Stimulated activated CD8-positive, alpha-beta memory T cell treated with anti-CD3 and anti-CD28 coated beads, Interleukin-4, amount 100 ng/mL, for 48 hours (primary cell): ENCODE measurements at regions not wholly inside any gene's neighbourhood (a gene's known extent, or its start where the extent isn't known, plus 50 kb on each side); places are given as distances from the start of the nearest gene placed in this dataset.

Source experiments
- DNase-seq: peaks from one replicate; pipeline ENCODE4 v3.0.0-alpha.2; 2020

DNA sequence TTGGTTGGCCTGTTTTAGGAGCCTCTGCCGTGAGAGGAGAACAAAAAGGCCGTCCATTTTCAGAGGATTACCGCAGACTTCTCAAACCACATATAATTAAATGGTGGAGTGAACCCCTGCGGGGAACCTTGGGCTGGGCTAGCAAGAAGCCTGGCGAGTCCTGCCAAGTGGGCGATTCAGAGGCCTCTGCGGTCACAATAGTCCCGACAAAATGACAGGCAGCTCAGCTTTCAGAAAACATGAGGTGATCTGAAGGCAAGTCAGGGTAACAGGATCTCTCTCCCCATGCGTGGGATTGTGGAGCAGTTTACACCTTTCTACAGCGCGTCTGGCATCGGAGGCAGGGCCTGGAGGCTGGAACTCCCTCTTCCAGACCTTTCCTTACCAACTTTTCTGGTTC, 134.8 kb downstream of the ASB7 start:
- no peak for DNase-seq

DNA sequence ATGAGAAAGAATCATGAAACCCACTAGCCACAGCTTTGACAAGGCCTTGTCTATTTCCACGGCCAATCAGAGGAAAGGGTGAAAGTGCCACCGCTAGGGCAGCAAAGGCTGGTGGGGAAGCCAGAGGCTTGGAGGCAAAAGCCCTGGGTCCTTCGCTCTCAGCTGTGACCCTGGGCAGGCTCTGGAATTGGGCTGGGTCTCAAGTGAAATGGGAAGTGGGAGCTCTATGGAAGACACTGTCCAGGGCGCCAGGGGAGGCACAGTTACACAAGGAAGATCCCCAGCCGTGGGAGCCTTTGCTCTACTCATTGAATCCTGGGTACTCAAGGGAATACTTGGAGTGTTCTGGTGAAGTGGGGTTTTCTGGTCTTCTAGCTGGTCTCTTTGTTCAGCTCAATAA, 136.2 kb downstream of the ASB7 start:
- DNase-seq = no peak

DNA sequence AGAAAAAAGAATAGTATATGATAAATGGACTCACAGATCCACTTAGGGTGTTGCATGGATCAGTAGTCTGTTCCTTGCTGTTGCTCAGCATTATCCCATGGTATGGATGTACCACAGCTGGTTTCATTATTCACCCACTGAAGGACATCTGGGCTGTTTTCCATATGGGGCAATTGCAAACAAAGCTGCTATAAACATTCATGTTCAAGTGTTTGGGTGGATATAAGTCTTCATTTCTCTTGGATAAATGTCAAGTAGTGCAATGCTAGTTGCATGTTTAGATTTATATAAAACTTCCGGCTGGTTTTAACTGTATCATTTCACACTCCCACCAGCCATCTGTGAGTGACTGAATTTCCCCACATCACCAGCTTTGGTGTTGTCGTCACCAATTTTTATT, 137.7 kb downstream of the ASB7 start:
- DNase-seq = no peak

DNA sequence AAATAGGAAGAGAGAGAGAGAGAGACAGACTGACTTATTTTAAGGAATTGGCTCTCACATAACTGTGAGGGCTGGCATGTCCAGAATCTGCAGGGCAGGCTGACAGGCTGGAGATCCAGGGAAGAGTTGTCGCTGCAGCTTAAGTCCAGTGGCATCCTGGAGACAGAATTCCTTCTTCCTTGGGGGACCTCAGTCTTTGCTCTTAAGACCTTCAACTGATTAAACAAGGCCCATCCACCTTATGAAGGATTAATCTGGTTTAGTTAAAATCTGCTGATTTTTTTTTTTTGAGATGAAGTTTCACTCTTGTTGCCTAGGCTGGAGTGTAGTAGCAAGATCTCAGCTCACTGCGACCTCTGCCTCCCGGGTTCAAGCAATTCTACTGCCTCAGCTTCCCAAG, 128.0 kb upstream of the ALDH1A3 start:
- DNase-seq = no peak

DNA sequence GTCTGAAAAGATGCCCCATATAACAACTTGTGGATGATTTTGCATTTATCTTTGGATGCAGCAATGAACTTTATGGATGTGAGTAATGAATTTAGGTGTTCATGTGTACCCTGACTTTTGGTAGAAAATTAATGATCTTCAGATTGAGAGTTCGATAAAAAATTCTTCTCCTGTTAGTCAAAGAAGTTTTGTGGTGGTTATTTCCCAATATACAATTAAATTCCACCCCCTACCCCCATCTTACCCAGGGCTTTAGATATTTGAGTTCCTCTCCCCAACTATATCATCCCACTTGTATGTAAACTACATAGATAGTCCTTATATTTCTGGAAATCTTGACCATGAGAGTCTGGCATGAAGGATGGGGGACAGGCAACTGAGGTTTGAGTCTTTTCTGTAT, 126.1 kb upstream of the ALDH1A3 start:
- no peak for DNase-seq

DNA sequence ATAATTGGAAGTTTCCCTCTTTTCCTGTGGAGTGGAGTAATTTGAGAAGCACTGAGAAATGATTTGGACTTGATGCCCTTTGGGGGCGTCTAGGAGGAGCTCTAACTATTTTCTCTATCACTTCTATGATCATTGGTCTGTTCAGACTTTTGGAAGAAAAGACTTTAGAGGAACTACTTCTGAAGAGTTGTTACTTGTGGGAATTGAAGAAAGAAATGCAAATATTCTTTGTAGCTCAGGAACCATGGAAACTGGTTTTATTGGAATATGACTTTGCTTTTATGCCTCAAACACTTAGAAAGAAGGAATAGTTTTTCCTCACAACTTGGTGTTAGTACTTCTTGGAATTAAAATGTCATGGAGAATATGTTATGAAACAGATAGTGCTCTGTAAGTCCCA, 122.0 kb upstream of the ALDH1A3 start:
- no peak for DNase-seq

DNA sequence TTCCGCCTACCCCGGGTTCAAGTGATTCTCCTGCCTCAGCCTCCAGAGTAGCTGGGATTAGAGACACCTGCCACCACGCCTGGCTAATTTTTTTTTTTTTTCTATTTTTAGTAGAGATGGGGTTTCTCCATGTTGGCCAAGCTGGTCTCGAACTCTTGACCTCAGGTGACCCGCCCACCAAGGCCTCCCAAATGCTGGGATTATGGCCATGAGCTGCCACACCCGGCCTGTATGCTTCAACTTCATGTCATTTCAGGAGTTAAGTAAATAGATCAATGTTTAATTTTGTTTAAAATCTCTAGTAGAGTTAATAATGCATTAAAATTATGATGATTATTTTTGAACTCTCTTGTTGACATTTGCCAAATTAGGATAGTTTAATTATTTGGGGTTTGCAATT, 121.1 kb upstream of the ALDH1A3 start:
- DNase-seq = no peak

DNA sequence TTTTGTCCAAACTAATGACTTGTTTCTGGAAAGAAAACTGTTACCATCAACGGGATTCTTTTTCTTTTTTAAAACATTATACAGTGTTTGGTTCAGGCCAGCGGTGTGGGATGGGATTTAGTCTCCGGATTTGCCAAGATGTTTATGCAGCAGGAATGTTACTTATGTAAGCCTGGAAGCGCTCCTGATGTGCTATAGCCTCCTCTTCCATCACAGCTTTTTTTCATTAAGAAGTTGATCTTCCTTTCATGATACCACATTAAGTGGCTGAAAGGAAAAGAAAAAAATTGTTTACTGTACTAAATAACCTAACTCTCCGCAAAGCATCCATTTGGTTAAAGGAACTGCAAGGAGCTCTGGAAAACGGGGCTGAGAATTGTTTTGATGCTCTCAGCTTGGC, 120.5 kb upstream of the ALDH1A3 start:
- no peak for DNase-seq

DNA sequence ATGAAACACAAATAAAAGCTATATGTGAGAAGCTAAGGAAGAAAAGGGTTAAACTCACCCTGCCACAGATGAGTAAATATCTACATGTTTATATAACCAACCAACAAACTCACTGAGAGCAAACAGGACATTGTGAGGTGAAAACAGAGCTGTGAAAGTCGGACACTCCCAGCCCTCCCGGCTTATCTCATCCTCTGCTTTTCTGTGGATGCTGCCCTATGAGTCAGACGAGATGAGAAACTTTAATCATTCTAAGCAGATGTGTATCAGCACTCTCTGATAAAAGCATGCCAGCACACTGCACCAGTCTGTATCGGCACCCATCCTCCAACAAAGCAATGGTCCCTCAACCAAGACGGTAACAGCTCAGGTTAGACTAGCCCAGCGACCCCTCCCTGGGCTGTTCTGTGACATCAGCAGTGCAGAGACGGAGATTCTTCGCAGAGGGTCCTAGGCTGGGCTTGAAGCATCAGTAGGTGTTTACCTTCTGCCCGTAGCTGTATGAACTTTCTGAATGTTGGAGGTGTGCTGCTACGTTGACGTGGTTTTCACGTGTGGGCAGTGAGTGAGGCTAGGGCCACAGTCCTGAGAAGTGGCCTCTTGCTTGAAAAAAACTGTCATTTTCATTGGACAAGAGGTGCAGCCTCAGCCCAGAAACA, 119.8 kb upstream of the ALDH1A3 start:
- DNase-seq = no peak

DNA sequence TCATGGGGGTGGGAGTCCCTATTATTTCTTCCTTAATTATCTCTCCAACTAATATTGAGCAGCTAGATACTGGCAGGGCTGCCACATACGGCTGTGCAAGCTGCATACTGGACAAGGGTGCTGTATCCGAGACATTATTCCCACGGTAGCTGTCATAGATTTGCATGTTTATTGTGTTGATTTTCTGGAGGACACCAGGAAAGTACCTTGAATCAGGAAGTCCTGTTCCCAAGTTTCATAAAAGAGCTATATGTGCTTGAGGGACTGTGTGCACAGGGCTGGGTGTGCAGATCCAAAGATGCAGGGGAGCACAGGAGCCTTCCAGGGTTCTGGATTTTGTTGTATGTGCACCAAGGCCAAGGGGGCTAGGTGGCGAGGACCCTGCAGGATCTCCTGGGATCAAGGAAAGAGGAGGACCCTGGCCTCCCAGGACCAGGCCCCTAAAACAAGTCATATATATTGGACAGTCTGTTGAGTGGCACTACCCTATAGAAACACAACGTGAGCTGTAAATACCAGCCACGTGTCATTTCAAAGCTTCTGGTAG, 119.2 kb upstream of the ALDH1A3 start:
- no peak for DNase-seq

DNA sequence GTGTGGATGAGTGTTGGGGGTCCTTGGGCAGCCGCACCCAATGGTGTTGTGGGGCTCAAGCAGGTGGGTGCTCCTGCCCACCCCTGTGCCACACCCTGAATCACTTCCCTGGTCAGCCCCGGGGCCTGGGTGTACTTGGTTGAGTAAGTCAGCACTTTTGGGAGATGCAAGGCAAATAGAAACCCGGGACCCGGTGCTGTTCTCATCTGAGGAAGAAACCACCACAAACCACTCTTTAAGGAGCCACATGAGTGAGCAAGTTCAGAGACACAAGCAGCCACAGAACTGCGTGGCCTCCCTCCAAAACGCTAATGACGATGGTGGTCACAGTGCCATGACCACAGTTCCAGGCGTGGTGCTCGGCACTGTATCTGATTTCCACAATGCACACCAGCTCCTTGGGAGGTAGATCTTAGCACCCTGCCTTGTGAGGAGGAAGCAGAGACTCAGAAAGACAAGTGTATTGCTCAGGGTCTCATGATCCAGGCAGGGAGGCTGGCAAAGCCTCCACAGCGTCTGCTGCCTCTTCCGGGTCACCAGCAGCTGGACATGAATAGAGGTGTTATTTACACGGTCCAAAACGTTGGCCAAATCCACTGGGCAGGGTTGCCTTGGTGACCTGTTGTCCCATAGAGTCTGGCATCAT, 118.2 kb upstream of the ALDH1A3 start:
- no peak for DNase-seq

DNA sequence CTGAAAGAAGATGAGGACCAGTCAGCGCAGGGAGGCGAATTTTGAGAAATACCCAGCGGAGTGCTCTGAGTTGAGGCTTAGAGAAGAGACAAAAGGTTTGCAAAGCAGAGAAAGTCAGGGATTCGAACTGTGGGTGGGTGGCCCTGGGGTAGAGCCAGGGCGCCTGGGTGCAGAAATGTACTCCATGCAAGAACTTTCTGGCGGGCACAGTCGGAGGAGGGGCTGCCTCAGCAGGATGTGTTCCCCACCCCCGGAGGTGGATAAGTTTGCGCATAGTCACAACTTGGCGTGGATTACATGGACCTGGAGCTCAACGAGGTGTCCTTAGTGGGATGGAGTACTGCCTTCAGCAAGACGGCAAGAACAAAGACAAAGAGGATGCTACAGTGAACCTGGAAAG, 117.3 kb upstream of the ALDH1A3 start:
- no peak for DNase-seq

DNA sequence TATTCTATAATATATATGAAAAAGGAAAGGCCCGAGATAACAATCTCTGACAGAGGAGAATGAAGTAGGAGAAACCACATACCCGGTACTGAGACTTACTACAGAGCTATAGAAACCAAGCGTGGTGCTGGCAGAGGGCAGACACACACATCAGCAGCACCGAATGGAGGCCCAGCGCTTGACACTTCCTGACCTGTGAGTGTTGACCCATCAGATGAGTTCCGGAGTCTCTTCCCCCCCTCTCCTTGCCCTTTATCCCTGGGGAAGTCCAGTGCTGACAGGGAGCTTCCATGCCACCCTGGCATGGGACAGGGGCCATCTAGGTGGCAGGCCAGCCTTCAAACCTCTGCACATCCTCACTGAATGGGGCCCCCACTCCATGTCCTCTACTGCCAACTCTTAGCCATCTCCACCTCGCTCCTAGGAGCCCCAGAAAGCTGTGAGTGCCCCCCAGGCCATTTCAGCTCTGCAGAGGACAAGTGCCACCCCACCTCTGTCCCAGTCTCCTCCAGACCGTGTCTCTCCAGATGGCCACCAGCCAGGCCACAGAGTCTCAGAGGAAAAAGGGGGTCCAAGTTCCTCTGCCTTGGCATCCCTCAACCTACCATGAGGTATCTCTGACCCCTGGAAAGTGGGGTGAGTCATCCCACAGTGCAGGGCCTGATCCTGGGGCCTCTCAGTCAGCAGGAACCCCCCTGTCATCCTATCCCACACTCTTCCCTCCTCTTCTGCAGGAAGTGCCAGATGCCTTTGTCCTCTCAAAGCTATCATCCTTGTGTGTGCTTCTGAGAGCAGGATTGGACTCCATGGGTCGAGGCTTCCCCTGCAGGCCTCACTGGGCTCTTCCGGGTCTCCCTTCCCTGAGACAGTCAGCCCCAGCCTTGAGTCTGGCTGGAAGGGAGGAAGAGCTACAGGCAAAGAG, 116.5 kb upstream of the ALDH1A3 start:
- no peak for DNase-seq

DNA sequence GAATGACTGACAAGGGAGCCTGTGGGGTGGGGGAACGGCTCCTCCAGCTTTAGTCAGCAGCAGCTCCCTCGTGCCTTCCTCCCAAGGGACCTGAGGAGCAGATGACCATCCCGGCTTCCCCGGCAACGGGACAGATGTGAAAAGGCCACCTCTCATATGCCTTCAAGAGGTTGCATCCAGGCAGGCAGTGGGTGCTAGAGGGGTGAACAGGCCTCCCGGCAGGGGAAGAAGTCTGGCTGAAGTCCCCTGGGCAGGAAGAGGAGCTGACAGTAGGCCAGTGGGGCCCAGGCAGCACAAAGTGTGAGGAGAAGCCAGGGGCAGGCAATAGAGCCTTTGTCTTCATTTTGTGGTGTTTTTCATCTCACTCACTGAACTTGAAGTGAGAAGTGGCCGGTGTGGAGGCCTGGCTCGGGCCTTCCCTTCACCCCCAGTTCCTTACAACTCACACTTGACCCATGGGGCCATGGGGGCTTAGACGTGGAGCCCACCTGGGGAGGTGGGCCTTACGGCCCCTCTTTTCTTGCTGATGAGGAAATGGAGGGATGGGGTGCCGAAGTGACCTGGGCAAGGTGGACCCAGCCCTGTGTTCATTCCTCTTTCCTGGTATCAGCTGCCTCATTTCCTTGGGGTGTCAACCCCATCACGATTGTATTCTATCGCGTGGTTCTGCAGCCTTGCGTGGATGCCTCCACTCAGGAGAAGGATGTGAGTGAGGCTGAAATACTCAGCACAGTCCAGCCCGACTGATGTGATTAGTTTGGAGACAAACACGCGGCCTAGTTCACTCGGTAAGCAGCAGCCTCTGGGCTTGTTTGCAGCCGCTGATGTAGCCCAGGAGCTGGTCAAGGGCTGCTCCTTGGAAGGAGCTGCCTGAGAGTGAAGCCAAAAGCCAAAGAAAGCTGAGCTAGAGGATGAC, 115.5 kb upstream of the ALDH1A3 start:
- DNase-seq = no peak

DNA sequence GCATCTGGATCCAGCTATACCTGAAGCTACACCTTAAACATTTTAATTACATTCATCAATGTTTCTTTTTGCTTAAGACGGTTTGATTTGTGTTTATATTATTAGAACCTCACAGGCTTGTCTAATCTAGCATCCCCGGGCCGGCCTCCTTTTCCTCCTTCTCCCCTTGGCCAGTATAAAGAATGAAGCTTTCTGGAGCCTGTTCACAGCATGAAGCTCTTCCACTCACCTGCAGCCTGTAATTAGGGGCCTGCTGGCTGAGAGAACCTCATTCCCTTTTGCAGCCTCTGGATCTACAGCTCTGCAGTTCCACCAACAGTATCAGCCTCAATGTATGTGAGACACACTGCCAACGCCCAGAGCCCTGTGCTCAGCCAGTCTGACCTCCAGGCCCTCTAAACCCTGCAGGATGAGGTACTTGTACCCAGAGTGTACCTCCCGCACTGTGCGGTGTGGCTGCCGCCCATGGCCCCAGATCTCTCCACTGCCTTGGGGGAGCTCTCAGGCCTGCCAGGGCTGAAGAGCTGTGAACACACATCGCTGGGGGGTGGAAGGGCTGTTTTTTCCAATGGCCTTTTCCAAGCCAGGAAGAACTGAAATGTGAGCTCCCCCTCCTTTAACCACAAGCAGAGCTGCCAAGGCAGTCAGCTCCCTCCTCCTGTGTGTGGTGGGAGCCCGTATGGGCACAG, 114.7 kb upstream of the ALDH1A3 start:
- no peak for DNase-seq

DNA sequence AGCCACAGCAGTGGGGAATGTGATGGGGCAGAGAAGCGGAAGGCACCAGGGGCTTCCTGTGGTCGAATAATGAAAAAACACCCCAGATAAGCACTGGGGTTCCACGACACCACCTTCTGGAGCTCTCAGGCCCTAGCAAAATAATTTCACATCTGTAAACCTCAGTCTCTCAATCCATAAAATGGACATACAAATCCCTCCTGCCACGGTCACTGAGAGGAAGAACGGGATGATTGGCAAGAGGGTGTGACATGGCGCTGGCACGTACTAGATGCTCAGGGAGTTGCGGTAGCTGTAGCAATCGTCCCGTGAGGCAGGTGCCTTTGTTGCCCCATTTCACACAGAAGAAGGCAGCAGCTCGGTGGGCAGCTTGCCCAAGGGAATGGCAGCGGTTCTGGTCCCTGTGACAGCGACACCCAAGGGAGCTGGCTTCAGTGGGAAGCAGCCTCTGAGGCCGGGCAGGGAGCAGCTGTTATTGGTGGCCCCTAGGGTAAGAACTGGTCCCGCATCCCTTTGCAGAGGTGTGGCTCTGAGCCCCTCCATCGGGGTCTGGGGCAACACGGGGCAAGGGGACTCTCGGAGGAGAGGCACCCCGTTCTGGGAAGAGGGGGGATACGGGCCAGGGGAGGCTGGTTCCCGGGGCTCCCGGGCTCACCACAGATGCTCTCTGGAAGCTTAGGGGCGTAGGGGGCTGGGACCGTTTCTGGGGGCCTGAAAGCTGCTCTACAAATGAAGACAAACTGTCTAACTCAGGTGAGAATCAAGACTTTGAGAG, 114.0 kb upstream of the ALDH1A3 start:
- DNase-seq = no peak

DNA sequence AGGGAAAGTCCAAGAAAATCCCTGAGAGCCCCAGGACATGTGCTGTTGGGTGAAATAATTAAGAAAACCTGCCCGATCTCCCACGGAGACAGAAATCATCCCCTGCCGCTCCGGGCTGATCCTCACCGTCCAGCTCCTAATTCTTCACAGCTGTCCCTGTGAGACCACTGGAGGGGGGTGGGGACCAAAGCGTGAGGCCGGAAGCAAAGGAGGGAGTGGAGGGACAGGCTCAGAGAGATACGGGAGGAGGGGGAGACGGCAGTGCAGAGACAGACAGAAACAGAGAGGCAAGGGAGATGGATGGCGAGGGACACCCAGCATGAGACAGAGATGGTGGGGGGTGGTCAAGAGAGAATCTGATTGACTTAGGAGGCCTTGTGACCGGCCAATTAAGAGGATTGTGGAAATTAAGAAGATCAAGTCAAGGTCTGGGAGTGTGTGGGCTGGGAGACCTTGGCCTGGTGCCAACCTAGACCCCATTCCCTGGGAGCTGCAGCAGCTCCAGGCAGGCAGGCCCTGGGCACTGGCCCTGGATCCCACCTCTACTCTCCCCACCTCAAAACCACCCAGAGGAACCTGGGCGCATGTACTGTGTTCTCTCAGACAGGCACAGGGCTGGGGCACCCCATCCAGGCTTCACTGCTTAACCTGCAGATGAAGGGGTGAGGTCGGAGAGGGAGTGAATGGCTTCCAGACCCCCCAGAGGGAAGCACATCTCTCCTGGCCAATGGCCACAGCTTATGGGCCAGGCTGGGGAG, 113.2 kb upstream of the ALDH1A3 start:
- DNase-seq = no peak

DNA sequence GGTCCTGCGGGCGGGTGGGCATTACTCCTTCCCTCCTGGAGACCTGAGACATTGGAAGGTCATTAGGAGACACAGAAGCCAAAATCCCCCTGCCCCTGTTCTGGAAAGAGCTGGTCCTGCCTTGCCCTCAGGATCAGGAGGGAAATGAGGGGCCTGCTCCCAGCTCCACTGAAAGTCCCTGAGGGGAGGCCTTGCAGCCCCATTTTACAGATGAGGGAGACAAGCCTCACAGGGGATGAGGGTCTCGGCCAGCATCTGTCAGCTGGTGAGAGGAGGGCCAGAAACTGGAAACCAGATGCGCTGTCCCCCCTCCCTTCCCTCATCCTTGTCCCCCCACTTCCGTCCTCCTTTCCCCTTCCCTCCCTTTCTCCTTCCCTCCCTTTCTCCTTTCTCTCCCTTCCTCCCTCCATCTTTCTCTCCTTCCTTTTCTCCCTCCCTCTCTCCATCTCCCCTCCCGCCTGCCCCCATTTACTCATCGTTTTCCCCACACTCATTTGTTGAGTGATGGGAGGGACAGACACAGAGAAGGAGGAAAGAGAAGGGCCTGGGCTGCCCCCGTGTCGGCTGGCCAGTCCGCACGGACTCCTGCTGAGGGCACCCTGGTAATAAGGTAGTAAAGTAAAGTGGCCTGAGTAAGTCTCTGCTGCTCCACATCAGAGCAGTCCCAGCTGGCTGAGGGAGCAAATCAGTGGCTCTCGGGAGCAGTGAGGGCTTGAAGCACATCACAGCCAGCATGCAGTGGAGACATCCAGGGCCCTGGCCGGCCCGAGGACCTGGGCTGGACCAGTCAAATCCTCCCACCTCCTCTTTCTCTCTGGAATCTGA, 112.4 kb upstream of the ALDH1A3 start:
- no peak for DNase-seq

DNA sequence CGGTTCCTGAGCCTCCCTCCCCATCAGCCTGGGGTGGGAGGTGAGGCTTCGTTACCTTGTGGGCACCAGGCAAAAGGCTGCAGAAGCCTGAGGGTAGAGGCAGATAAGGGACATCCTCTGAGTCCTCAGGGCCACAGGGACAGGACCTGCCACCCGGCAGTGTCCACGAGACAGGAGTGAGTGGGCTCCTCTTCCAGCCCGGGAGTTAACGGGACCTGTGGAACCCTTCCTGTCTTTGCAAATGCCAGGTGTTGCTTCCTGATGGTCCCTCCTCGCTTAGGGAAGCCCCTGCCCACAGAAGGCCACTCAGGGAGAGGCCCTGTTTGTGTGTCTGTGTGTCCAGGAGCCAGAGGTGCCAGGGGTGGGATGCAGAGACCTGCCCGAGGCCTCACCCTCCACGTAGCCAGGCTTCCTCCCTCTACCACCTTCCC, 111.1 kb upstream of the ALDH1A3 start:
- DNase-seq = no peak
